ENCODE measurements at regions not wholly inside any gene's neighbourhood (a gene's known extent, or its start where the extent isn't known, plus 50 kb on each side); places are given as distances from the start of the nearest gene placed in this dataset.

GRCh38 chr4:13133700-13134099 lies 350.4 kb downstream of the RAB28 start:
- TF ChIP-seq CTCF (IDR thresholded peaks at IDR 0.05) (no peak), POLR2A (IDR thresholded peaks at IDR 0.05) (no peak), EP300 (IDR thresholded peaks at IDR 0.05) (no peak)

Data from tibial nerve (tissue), 4 donors.